Activated naive CD8-positive, alpha-beta T cell treated with anti-CD3 and anti-CD28 coated beads, Interleukin-2, amount 10 ng/mL, durations not matched to agents 7 days and 5 days (primary cell): ENCODE measurements at regions not wholly inside any gene's neighbourhood (a gene's known extent, or its start where the extent isn't known, plus 50 kb on each side); places are given as distances from the start of the nearest gene placed in this dataset.
"Not testable (repeated sequence)": the region's sequence is repeated elsewhere in the genome, so short reads cannot be mapped to it uniquely, and the experiment has no call there.

Experiments used
- ATAC-seq: fragments of 150-1000 bp; cut with Tn5 transposase; one replicate; pipeline ENCODE4 v1.10.0; 2021; ENCODE audit warnings: low read depth, moderate library complexity
- POLR2A ChIA-PET: fragments of 350-600 bp; sonication (Branson Sonifier 250); formaldehyde crosslinking; loops from one replicate; lab custom pipeline; 2021; ENCODE audit warnings: antibody characterized with exemption; lab: Charles Lee
- DNase-seq: peaks from one replicate; pipeline ENCODE4 v3.0.0; 2021
- H3K27ac Mint-ChIP-seq: one replicate; pipeline ENCODE4 v1.8.0; 2022; ENCODE audit warnings: mild to moderate bottlenecking, mixed read lengths
- H3K27me3 Mint-ChIP-seq: one replicate; pipeline ENCODE4 v1.8.0; 2022; ENCODE audit warnings: mild to moderate bottlenecking, moderate library complexity, mixed read lengths
- H3K36me3 Mint-ChIP-seq: one replicate; pipeline ENCODE4 v1.8.0; 2021; ENCODE audit warnings: mild to moderate bottlenecking, mixed read lengths
- H3K4me1 Mint-ChIP-seq: one replicate; pipeline ENCODE4 v1.8.0; 2021; ENCODE audit warnings: mixed read lengths
- H3K4me3 Mint-ChIP-seq: one replicate; pipeline ENCODE4 v1.8.0; 2022; ENCODE audit warnings: mild to moderate bottlenecking, moderate library complexity, mixed read lengths
- H3K9me3 Mint-ChIP-seq: one replicate; pipeline ENCODE4 v1.8.0; 2021; ENCODE audit warnings: mixed read lengths

- H3K27ac Mint-ChIP-seq, result peak overlapping the region; percentile 60
- H3K4me3 Mint-ChIP-seq, ATAC-seq: not testable (repeated sequence)
Observed at GRCh38 chr9:63041710-63042109, 1851.9 kb downstream of the SPATA31A7 start.

More at GRCh38 chr9:63041710-63042109, 1851.9 kb downstream of the SPATA31A7 start:
- H3K9me3 Mint-ChIP-seq, DNase-seq, H3K36me3 Mint-ChIP-seq, H3K27me3 Mint-ChIP-seq, H3K4me1 Mint-ChIP-seq, POLR2A ChIA-PET: not testable (repeated sequence)
